ENCODE measurements at regions not wholly inside any gene's neighbourhood (a gene's known extent, or its start where the extent isn't known, plus 50 kb on each side); places are given as distances from the start of the nearest gene placed in this dataset.
A peak's percentile ranks its signal among the peaks of the same experiment; 100 is the strongest.

- no peak for ATAC-seq
- intact Hi-C loops (cut with DNase I): no loop called here
- Histone ChIP-seq H3K4me1 (no peaks in the 10 kb centered on the region), H3K9me3 (no peaks in the 10 kb centered on the region), H3K4me3 (no peak overlapping the region), H3K27ac (no peak overlapping the region), H3K36me3 (no peaks in the 10 kb centered on the region), H3K27me3 (no peaks in the 10 kb centered on the region)
- DNase-seq: no peak
- WGBS (ENCODE audit: insufficient coverage, low coverage, low lambda C conversion rate, missing lambda C conversion rate): 78% methylated on average over 2 of the region's 2 CpGs
- TF ChIP-seq POLR2A (IDR thresholded peaks at IDR 0.05): no peak
- no peak for TF ChIP-seq CTCF (IDR thresholded peaks at IDR 0.05)
Measured at GRCh38 chr9:107708791-107709190, 219.2 kb upstream of the KLF4 start.

DNA sequence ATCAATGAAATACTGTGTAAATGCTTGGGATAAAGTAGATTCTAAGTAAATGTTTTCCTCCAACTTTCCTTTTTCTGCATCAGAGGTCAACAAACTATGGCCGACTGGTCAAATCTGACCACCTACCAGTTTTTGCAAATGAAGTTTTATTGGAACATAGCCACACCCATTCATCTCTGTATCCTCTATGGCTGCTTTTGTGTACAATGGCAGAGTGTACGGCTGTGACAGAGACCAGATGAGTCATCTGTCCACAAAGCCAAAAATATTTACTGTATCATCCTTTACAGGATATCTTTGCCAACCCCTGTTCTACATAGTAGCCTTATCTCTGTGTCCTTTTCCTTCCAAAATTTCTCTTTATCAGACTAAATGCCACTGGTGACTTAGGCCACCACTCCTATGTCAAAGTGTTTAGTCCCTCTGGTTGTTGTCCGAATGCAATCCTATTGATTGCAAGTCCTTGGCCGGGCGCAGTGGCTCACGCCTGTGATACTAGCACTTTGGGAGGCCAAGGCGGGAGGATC lies 218.4 kb upstream of the KLF4 start:
- DNase-seq (peak in 1 of 3 donors; percentile 33), ATAC-seq (peak in 3 of 4 donors; percentile 38 to 96 (median 57))

GRCh38 chr9:107707428-107707837 lies 217.9 kb upstream of the KLF4 start:
- TF ChIP-seq POLR2A (IDR thresholded peaks at IDR 0.05): no peak
- ATAC-seq: no peak
- Histone ChIP-seq H3K4me1 (no peaks in the 10 kb centered on the region), H3K9me3 (no peaks in the 10 kb centered on the region), H3K36me3 (no peaks in the 10 kb centered on the region), H3K4me3 (no peak overlapping the region), H3K27ac (no peak overlapping the region), H3K27me3 (no peaks in the 10 kb centered on the region)
- no peak for DNase-seq
- intact Hi-C loops (cut with DNase I): no loop called here
- WGBS (ENCODE audit: insufficient coverage, low coverage, low lambda C conversion rate, missing lambda C conversion rate): 47% methylated on average over 5 of the region's 6 CpGs

More for the DNA sequence above, 218.4 kb upstream of the KLF4 start:
- Histone ChIP-seq H3K27ac (no peak overlapping the region), H3K27me3 (no peaks in the 10 kb centered on the region), H3K4me1 (no peaks in the 10 kb centered on the region), H3K36me3 (no peaks in the 10 kb centered on the region), H3K4me3 (no peak overlapping the region), H3K9me3 (no peaks in the 10 kb centered on the region)
- TF ChIP-seq CTCF (IDR thresholded peaks at IDR 0.05) (no peak), POLR2A (IDR thresholded peaks at IDR 0.05) (no peak)
- intact Hi-C loops (cut with DNase I): no loop called here
- 50% methylated on average over 7 of the region's 7 CpGs for WGBS (ENCODE audit: insufficient coverage, low coverage, low lambda C conversion rate, missing lambda C conversion rate)

- Histone ChIP-seq H3K27ac (no peak overlapping the region), H3K27me3 (no peaks in the 10 kb centered on the region), H3K36me3 (no peaks in the 10 kb centered on the region), H3K4me3 (no peak overlapping the region), H3K4me1 (no peaks in the 10 kb centered on the region), H3K9me3 (no peaks in the 10 kb centered on the region)
- no peak for TF ChIP-seq CTCF (IDR thresholded peaks at IDR 0.05)
- TF ChIP-seq POLR2A (IDR thresholded peaks at IDR 0.05): no peak
- intact Hi-C loops (cut with DNase I): no loop called here
- 93% methylated on average over 2 of the region's 3 CpGs for WGBS (ENCODE audit: insufficient coverage, low coverage, low lambda C conversion rate, missing lambda C conversion rate)
- DNase-seq: no peak
- ATAC-seq: no peak
Measured at GRCh38 chr9:107706701-107707427, 217.3 kb upstream of the KLF4 start.

GRCh38 chr9:107705521-107705920 lies 216.0 kb upstream of the KLF4 start:
- Histone ChIP-seq H3K27ac (no peak overlapping the region), H3K9me3 (no peaks in the 10 kb centered on the region), H3K4me1 (no peaks in the 10 kb centered on the region), H3K4me3 (no peak overlapping the region), H3K36me3 (no peaks in the 10 kb centered on the region), H3K27me3 (no peaks in the 10 kb centered on the region)
- TF ChIP-seq CTCF (IDR thresholded peaks at IDR 0.05): no peak
- TF ChIP-seq POLR2A (IDR thresholded peaks at IDR 0.05): no peak
- WGBS (ENCODE audit: insufficient coverage, low coverage, low lambda C conversion rate, missing lambda C conversion rate): 59% methylated on average over 3 of the region's 3 CpGs
- DNase-seq (no peak), ATAC-seq (no peak)
- intact Hi-C loops (cut with DNase I): no loop called here

All from right lobe of liver (tissue), 6 donors.